Central memory CD8-positive, alpha-beta T cell (primary cell): ENCODE measurements at regions not wholly inside any gene's neighbourhood (a gene's known extent, or its start where the extent isn't known, plus 50 kb on each side); places are given as distances from the start of the nearest gene placed in this dataset.

Source experiments
- ATAC-seq: fragments of 150-1000 bp; cut with Tn5 transposase; replicated peaks from 2 replicates; pipeline ENCODE4 v1.10.0; 2022; ENCODE audit warnings: mild to moderate bottlenecking, moderate FRiP score, moderate number of reproducible peaks; ENCODE audit not compliant: poor library complexity, severe bottlenecking; ENCODE audit errors: extremely low read depth
- DNase-seq, 2 donors: peaks; one replicate each; pipeline ENCODE4 v3.0.0; 2021; ENCODE audit warnings: low spot score in 2 of 2
- H3K27ac Mint-ChIP-seq: one replicate; pipeline ENCODE4 v1.8.0; 2022; ENCODE audit warnings: low read depth, mild to moderate bottlenecking, moderate library complexity, mixed read lengths
- H3K27me3 Mint-ChIP-seq: one replicate; pipeline ENCODE4 v1.8.0; 2022; ENCODE audit warnings: mixed read lengths
- H3K36me3 Mint-ChIP-seq: one replicate; pipeline ENCODE4 v1.8.0; 2022; ENCODE audit warnings: mild to moderate bottlenecking, moderate library complexity, mixed read lengths; ENCODE audit not compliant: insufficient read depth
- H3K4me1 Mint-ChIP-seq: one replicate; pipeline ENCODE4 v1.8.0; 2022; ENCODE audit warnings: mixed read lengths
- H3K4me3 Mint-ChIP-seq: one replicate; pipeline ENCODE4 v1.8.0; 2022; ENCODE audit warnings: mild to moderate bottlenecking, moderate library complexity, mixed read lengths
- H3K9me3 Mint-ChIP-seq: one replicate; pipeline ENCODE4 v1.8.0; 2022; ENCODE audit warnings: mixed read lengths

- ATAC-seq (no peak), DNase-seq (no peak)
- Mint-ChIP-seq H3K4me3 (no peak overlapping the region), H3K36me3 (no peaks in the 10 kb centered on the region), H3K27ac (no peak overlapping the region), H3K9me3 (peaks cover 31% of the 10 kb centered on the region), H3K4me1 (no peaks in the 10 kb centered on the region), H3K27me3 (no peaks in the 10 kb centered on the region)
Observed at GRCh38 chr1:72845381-72845780, 563.0 kb upstream of the NEGR1 start.

GRCh38 chr1:72837781-72838180 is 555.4 kb upstream of the NEGR1 start:
- H3K27me3 Mint-ChIP-seq, result no peaks in the 10 kb centered on the region
- H3K4me3 Mint-ChIP-seq, result no peak overlapping the region
- H3K4me1 Mint-ChIP-seq, result no peaks in the 10 kb centered on the region
- H3K9me3 Mint-ChIP-seq, result peaks cover 23% of the 10 kb centered on the region
- DNase-seq (no peak), ATAC-seq (no peak)
- no peak overlapping the region for H3K27ac Mint-ChIP-seq
- no peaks in the 10 kb centered on the region for H3K36me3 Mint-ChIP-seq

DNA sequence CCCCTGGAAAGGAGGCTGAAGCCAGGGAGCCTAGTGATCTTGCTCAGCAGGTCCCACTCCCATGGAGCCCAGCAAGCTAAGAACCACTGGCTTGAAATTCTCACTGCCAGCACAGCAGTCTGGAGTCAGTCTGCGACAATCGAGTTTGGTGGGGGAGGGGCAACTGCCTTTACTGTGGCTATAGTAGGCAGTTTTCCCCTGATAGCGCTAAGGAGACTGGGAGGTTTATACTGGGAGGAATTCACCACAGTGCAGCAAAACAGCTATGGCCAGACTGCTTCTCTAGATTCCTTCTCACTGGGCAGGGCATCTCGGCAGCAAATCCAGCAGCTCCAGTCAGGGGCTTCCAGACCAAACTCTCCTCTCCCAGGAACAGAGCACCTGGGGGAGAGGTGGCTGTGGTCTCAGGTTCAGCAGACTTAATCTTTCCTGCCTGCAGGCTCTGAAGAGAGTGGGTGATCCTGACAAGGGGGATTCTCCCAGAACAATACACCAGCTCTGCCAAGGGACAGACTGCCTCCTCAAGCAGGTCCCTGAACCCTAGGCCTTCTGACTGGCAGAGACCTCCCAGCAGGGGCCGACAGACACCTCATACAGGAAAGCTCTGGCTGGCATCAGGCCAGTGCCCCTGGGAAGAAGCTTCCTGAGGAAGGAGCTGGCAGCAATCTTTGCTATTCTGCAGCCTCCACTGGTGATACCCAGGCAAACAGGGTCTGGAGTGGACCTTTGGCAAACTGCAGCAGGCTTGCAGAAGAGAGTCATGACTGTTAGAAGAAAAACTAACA is 548.5 kb upstream of the NEGR1 start:
- H3K4me3 Mint-ChIP-seq, result no peak overlapping the region
- no peak for ATAC-seq
- H3K4me1 Mint-ChIP-seq, result no peaks in the 10 kb centered on the region
- no peaks in the 10 kb centered on the region for H3K36me3 Mint-ChIP-seq
- no peak overlapping the region for H3K27ac Mint-ChIP-seq
- peaks cover 40% of the 10 kb centered on the region for H3K9me3 Mint-ChIP-seq
- DNase-seq, result no peak
- H3K27me3 Mint-ChIP-seq, result no peaks in the 10 kb centered on the region

GRCh38 chr1:72827278-72827677 is 544.9 kb upstream of the NEGR1 start:
- no peaks in the 10 kb centered on the region for H3K36me3 Mint-ChIP-seq
- H3K27ac Mint-ChIP-seq, result no peak overlapping the region

GRCh38 chr1:72804541-72804940 is 522.2 kb upstream of the NEGR1 start:
- Mint-ChIP-seq H3K27me3 (no peaks in the 10 kb centered on the region), H3K9me3 (peaks cover 39% of the 10 kb centered on the region), H3K4me1 (no peaks in the 10 kb centered on the region), H3K36me3 (peaks cover 2% of the 10 kb centered on the region), H3K4me3 (no peak overlapping the region), H3K27ac (no peak overlapping the region)
- DNase-seq (no peak), ATAC-seq (no peak)

More at GRCh38 chr1:72827278-72827677, 544.9 kb upstream of the NEGR1 start:
- Mint-ChIP-seq H3K9me3 (peaks cover 39% of the 10 kb centered on the region), H3K4me3 (no peak overlapping the region), H3K4me1 (no peaks in the 10 kb centered on the region), H3K27me3 (no peaks in the 10 kb centered on the region)
- DNase-seq (no peak), ATAC-seq (no peak)

DNA sequence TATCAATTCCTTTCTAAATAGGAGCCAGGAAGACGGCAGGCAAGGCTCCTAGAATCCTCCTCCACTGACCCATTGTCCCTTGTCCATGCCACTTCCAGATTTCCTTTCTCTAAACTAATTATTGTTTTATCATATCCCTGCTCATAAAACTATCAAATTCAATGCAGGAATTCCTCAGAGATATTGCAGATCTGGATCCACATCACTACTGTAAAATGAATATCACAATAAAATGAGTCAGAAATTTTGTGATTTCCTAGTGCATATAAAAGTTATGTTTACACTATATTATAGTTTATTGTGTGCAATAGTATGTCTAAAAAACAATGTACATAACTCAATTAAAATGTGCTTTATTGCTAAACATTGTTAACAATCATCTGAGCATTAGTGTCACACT is 498.7 kb upstream of the NEGR1 start:
- Mint-ChIP-seq H3K9me3 (peaks cover 6% of the 10 kb centered on the region), H3K27ac (no peak overlapping the region), H3K27me3 (no peaks in the 10 kb centered on the region), H3K36me3 (no peaks in the 10 kb centered on the region), H3K4me3 (no peak overlapping the region), H3K4me1 (no peaks in the 10 kb centered on the region)
- DNase-seq (no peak), ATAC-seq (no peak)

GRCh38 chr1:72780212-72780611 is 497.9 kb upstream of the NEGR1 start:
- H3K27me3 Mint-ChIP-seq, result no peaks in the 10 kb centered on the region
- no peak for DNase-seq
- peaks cover 8% of the 10 kb centered on the region for H3K9me3 Mint-ChIP-seq
- H3K36me3 Mint-ChIP-seq, result no peaks in the 10 kb centered on the region
- H3K4me3 Mint-ChIP-seq, result no peak overlapping the region
- no peak for ATAC-seq
- H3K4me1 Mint-ChIP-seq, result no peaks in the 10 kb centered on the region
- no peak overlapping the region for H3K27ac Mint-ChIP-seq

DNA sequence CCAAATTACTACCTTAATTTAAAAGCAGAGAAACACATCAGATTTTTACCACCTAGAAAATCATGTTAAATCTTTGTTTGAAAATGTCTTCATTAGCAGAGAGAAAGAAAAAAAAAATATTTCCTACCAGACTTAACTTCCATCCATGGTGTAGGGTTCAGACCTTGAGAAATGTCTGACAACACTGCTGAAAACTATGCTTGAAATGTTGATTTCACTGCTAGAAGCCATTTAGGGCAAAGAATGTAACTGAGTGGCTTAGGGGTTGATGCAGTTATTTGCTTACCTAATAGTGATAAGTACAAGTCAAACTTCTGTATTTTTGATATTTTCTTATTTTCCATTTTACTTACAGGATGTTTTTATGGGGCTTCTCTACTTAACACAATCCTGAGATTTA is 495.6 kb upstream of the NEGR1 start:
- no peaks in the 10 kb centered on the region for H3K27me3 Mint-ChIP-seq
- DNase-seq (no peak), ATAC-seq (no peak)
- H3K4me3 Mint-ChIP-seq, result no peak overlapping the region
- H3K36me3 Mint-ChIP-seq, result no peaks in the 10 kb centered on the region
- no peaks in the 10 kb centered on the region for H3K4me1 Mint-ChIP-seq
- H3K27ac Mint-ChIP-seq, result no peak overlapping the region
- H3K9me3 Mint-ChIP-seq, result peaks cover 13% of the 10 kb centered on the region

DNA sequence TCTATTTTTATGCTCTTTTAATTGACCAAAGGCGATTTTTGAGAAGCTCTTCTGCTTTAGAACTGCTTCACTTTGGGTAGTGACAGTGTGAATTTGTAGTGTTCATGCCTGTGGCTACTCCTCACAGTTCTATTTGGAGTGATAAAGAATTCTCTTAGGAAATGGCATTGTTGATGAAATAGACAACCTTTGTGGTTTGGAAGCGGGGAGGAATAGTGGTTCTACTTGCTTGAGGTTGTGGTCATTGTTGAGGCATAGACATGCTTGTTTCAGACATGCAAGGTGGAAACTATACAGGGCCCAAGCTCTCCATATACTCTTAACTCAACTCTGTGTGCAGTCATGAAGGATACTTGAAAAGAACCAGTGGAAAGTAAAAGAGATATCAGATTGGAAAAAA is 481.1 kb upstream of the NEGR1 start:
- Mint-ChIP-seq H3K27ac (no peak overlapping the region), H3K4me3 (no peak overlapping the region), H3K36me3 (no peaks in the 10 kb centered on the region), H3K4me1 (no peaks in the 10 kb centered on the region), H3K9me3 (peaks cover 10% of the 10 kb centered on the region), H3K27me3 (no peaks in the 10 kb centered on the region)
- DNase-seq (no peak), ATAC-seq (no peak)

DNA sequence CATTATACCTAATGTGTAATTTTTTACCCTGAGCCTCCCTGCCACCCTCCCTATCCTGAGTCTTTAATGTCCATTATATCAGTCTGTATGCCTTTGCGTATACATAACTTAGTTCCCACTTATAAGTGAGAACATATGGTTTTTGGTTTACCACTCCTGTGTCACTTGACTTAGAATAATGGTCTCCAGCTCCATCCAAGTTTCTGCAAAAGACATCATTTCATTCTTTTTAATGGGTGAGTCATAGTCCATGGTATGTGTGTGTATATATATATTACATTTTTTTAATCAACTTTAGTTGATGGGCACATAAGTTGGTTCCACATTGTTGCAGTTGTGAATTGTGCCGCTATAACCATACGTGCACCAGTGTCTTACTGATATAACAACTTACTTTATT is 477.1 kb upstream of the NEGR1 start:
- H3K36me3 Mint-ChIP-seq, result no peaks in the 10 kb centered on the region
- ATAC-seq, result no peak
- no peak for DNase-seq
- peaks cover 5% of the 10 kb centered on the region for H3K9me3 Mint-ChIP-seq
- no peaks in the 10 kb centered on the region for H3K27me3 Mint-ChIP-seq
- H3K4me1 Mint-ChIP-seq, result no peaks in the 10 kb centered on the region
- no peak overlapping the region for H3K27ac Mint-ChIP-seq
- no peak overlapping the region for H3K4me3 Mint-ChIP-seq

DNA sequence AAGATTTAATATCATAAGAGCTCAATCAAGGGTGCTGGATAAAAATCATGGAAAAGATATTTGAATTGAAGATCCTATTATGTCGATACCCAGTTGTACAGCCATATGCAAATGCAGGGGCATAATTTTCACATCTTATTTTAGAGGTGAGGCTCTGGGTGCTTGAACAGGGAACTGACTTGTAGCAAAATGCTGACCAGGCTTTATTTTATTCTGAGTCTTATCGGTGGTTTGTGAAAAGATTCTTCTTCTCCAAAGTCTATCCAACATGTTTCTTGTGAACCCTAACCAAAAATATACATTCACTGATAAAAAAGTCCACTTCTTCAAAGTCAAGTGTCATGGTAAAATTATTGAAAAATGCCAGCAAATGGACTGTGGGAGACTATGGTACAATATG is 475.5 kb upstream of the NEGR1 start:
- no peak overlapping the region for H3K27ac Mint-ChIP-seq
- DNase-seq (no peak), ATAC-seq (no peak)
- no peak overlapping the region for H3K4me3 Mint-ChIP-seq
- no peaks in the 10 kb centered on the region for H3K27me3 Mint-ChIP-seq
- no peaks in the 10 kb centered on the region for H3K4me1 Mint-ChIP-seq
- H3K36me3 Mint-ChIP-seq, result no peaks in the 10 kb centered on the region
- H3K9me3 Mint-ChIP-seq, result peaks cover 5% of the 10 kb centered on the region

- Mint-ChIP-seq H3K4me3 (no peak overlapping the region), H3K4me1 (no peaks in the 10 kb centered on the region), H3K27me3 (no peaks in the 10 kb centered on the region), H3K27ac (no peak overlapping the region), H3K9me3 (peaks cover 11% of the 10 kb centered on the region), H3K36me3 (no peaks in the 10 kb centered on the region)
- ATAC-seq (no peak), DNase-seq (no peak)
Observed at GRCh38 chr1:72745413-72745812, 463.1 kb upstream of the NEGR1 start.

- Mint-ChIP-seq H3K4me3 (no peak overlapping the region), H3K27me3 (no peaks in the 10 kb centered on the region)
Observed at GRCh38 chr1:72734415-72734814, 452.1 kb upstream of the NEGR1 start.

More at GRCh38 chr1:72734415-72734814, 452.1 kb upstream of the NEGR1 start:
- no peaks in the 10 kb centered on the region for H3K36me3 Mint-ChIP-seq
- H3K27ac Mint-ChIP-seq, result no peak overlapping the region
- no peaks in the 10 kb centered on the region for H3K4me1 Mint-ChIP-seq
- DNase-seq (no peak), ATAC-seq (no peak)
- H3K9me3 Mint-ChIP-seq, result peaks cover 28% of the 10 kb centered on the region
